ENCODE measurements at regions not wholly inside any gene's neighbourhood (a gene's known extent, or its start where the extent isn't known, plus 50 kb on each side); places are given as distances from the start of the nearest gene placed in this dataset.
A peak's percentile ranks its signal among the peaks of the same experiment; 100 is the strongest.

- H3K9me1 ChIP-seq (replicated peaks; ENCODE audit: control insufficient read depth, extremely low read depth, insufficient read depth, low read length): no peaks in the 10 kb centered on the region
- H2AFZ ChIP-seq (ENCODE audit: low read depth, low read length): no peak overlapping the region
- POLR2A ChIA-PET: no interaction called here
- intact Hi-C loops (cut with micrococcal nuclease) (loop anchor here (5.0 kb wide), 1 partner anchor 499 kb away; no protein-coding TSS in a partner anchor), dilution Hi-C loops (cut with MboI; ENCODE audit: extremely low pct_ligation_motif_present, low sequenced_read_pairs) (no loop called here)
- no peaks in the 10 kb centered on the region for H3K36me3 ChIP-seq (ENCODE audit: control insufficient read depth in 2 of 2, extremely low read depth in 1 of 2, insufficient read depth in 2 of 2, low read length in 2 of 2)
- no peaks in the 10 kb centered on the region for H3K27me3 ChIP-seq (ENCODE audit: control insufficient read depth in 2 of 2, insufficient read depth in 2 of 2, low read length in 2 of 2)
- peak; percentile 38 for DNase-seq (ENCODE audit: low read depth, low spot score)
- CTCF ChIA-PET: no interaction called here
- no peak for FAIRE-seq
- no peak overlapping the region for H3K4me2 ChIP-seq (ENCODE audit: insufficient read depth, low read length)
- H3K79me2 ChIP-seq (ENCODE audit: control insufficient read depth, insufficient read depth, low read length): no peaks in the 10 kb centered on the region
- BruUV-seq (replicated peaks): no TSS peak
- H3K9me3 ChIP-seq (replicated peaks; ENCODE audit: control insufficient read depth, insufficient read depth, low read length): no peaks in the 10 kb centered on the region
- no peak overlapping the region for H3K9ac ChIP-seq (replicated peaks; ENCODE audit: extremely low read depth, insufficient read depth, low read length)
- TF ChIP-seq EZH2 (IDR thresholded peaks at IDR 0.05; ENCODE audit: borderline replicate concordance, low read depth, low read length, severe bottlenecking): no peak
- no peak for TF ChIP-seq POLR2A (IDR thresholded peaks at IDR 0.05; ENCODE audit: low read depth, low read length)
- no peak for TF ChIP-seq MYC (IDR thresholded peaks at IDR 0.05; ENCODE audit: low read depth, low read length)
- no peak for TF ChIP-seq MAX (IDR thresholded peaks at IDR 0.05; ENCODE audit: insufficient read depth, insufficient read length)
- no peak overlapping the region for H3K4me3 ChIP-seq (replicated peaks in 1 of 3; ENCODE audit: insufficient read depth in 1 of 3, low read depth in 1 of 3, low read length in 3 of 3)
- no peaks in the 10 kb centered on the region for H3K4me1 ChIP-seq (ENCODE audit: control insufficient read depth, extremely low read depth, insufficient read depth, low read length)
- H3K27ac ChIP-seq (ENCODE audit: insufficient read depth, low read depth, low read length): no peak overlapping the region
- H4K20me1 ChIP-seq (replicated peaks; ENCODE audit: control insufficient read depth, extremely low read depth, insufficient read depth, low read length): no peaks in the 10 kb centered on the region
Observed at GRCh38 chr7:96416599-96416998, 94.7 kb upstream of the SLC25A13 start.

- H3K4me3 ChIP-seq (replicated peaks in 1 of 3; ENCODE audit: insufficient read depth in 1 of 3, low read depth in 1 of 3, low read length in 3 of 3): no peak overlapping the region
- ChIA-PET POLR2A (no interaction called here), CTCF (interaction anchor here (1.0 kb wide), 1 partner anchor 11 kb away, joined by 3 read pairs; no protein-coding TSS in a partner anchor)
- no peaks in the 10 kb centered on the region for H4K20me1 ChIP-seq (replicated peaks; ENCODE audit: control insufficient read depth, extremely low read depth, insufficient read depth, low read length)
- H3K27me3 ChIP-seq (ENCODE audit: control insufficient read depth in 2 of 2, insufficient read depth in 2 of 2, low read length in 2 of 2): no peaks in the 10 kb centered on the region
- TF ChIP-seq JUN (IDR thresholded peaks at IDR 0.05; ENCODE audit: borderline replicate concordance, insufficient read depth, insufficient read length, low read depth): no peak
- TF ChIP-seq POLR2AphosphoS5 (IDR thresholded peaks at IDR 0.05; ENCODE audit: insufficient read depth, low read depth, low read length): no peak
- TF ChIP-seq EZH2 (IDR thresholded peaks at IDR 0.05; ENCODE audit: borderline replicate concordance, low read depth, low read length, severe bottlenecking): no peak
- TF ChIP-seq CTCF (IDR thresholded peaks at IDR 0.05; ENCODE audit: extremely low read depth in 1 of 2, insufficient read depth in 1 of 2, low read depth in 1 of 2, low read length in 2 of 2): no peak
- TF ChIP-seq MYC (IDR thresholded peaks at IDR 0.05; ENCODE audit: low read depth, low read length): no peak
- TF ChIP-seq GATA2 (IDR thresholded peaks at IDR 0.05; ENCODE audit: insufficient read depth, insufficient read length, low read depth, low read length): no peak
- no peak for TF ChIP-seq MAX (IDR thresholded peaks at IDR 0.05; ENCODE audit: insufficient read depth, insufficient read length)
- TF ChIP-seq POLR2A (IDR thresholded peaks at IDR 0.05; ENCODE audit: low read depth, low read length): no peak
- TF ChIP-seq FOS (IDR thresholded peaks at IDR 0.05; ENCODE audit: borderline replicate concordance, insufficient read depth, low read length): no peak
- H3K9me1 ChIP-seq (replicated peaks; ENCODE audit: control insufficient read depth, extremely low read depth, insufficient read depth, low read length): no peaks in the 10 kb centered on the region
- H2AFZ ChIP-seq (ENCODE audit: low read depth, low read length): no peak overlapping the region
- H3K9ac ChIP-seq (replicated peaks; ENCODE audit: extremely low read depth, insufficient read depth, low read length): no peak overlapping the region
- H3K9me3 ChIP-seq (replicated peaks; ENCODE audit: control insufficient read depth, insufficient read depth, low read length): no peaks in the 10 kb centered on the region
- FAIRE-seq: no peak
- no TSS peak for BruUV-seq (replicated peaks)
- intact Hi-C loops (cut with micrococcal nuclease): loop anchor here (5.0 kb wide), 1 partner anchor 499 kb away; no protein-coding TSS in a partner anchor
- dilution Hi-C loops (cut with MboI; ENCODE audit: extremely low pct_ligation_motif_present, low sequenced_read_pairs): no loop called here
- H3K27ac ChIP-seq (ENCODE audit: insufficient read depth, low read depth, low read length): no peak overlapping the region
- no peak for DNase-seq (ENCODE audit: low read depth, low spot score)
- H3K79me2 ChIP-seq (ENCODE audit: control insufficient read depth, insufficient read depth, low read length): no peaks in the 10 kb centered on the region
- no peaks in the 10 kb centered on the region for H3K4me1 ChIP-seq (ENCODE audit: control insufficient read depth, extremely low read depth, insufficient read depth, low read length)
- H3K36me3 ChIP-seq (ENCODE audit: control insufficient read depth in 2 of 2, extremely low read depth in 1 of 2, insufficient read depth in 2 of 2, low read length in 2 of 2): no peaks in the 10 kb centered on the region
- H3K4me2 ChIP-seq (ENCODE audit: insufficient read depth, low read length): no peak overlapping the region
Observed at GRCh38 chr7:96416116-96416515, 94.2 kb upstream of the SLC25A13 start.
